ENCODE measurements at regions not wholly inside any gene's neighbourhood (a gene's known extent, or its start where the extent isn't known, plus 50 kb on each side); places are given as distances from the start of the nearest gene placed in this dataset.
"Not testable (repeated sequence)": the region's sequence is repeated elsewhere in the genome, so short reads cannot be mapped to it uniquely, and the experiment has no call there.

GRCh38 chr14:105890474-105891220 is 364.3 kb downstream of the TMEM121 start:
- DNase-seq (ENCODE audit: low read depth in 2 of 2) = no peak

DNA sequence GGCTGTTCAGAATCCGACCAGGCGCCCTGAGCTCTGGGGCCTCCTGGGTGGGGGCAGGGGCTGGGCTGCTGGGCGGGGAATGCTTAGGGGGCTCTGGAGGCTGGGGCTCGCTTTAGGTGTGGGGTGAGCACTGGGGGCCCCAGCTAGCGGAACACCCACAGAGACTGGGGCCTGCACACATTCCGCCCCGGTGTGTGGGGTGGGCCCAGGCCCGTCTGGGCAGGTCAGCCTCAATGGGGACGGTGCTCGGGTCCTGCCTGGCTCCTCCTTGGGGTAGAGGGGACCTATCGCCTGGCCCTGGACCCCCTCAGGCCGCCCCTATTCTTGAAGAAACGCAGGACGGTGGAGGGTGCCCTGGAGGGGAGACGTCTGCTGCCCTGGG is 364.8 kb downstream of the TMEM121 start:
- DNase-seq (ENCODE audit: low read depth in 2 of 2) = no peak

GRCh38 chr14:105891631-105892452 is 365.5 kb downstream of the TMEM121 start:
- DNase-seq (ENCODE audit: low read depth in 2 of 2) = no peak

DNA sequence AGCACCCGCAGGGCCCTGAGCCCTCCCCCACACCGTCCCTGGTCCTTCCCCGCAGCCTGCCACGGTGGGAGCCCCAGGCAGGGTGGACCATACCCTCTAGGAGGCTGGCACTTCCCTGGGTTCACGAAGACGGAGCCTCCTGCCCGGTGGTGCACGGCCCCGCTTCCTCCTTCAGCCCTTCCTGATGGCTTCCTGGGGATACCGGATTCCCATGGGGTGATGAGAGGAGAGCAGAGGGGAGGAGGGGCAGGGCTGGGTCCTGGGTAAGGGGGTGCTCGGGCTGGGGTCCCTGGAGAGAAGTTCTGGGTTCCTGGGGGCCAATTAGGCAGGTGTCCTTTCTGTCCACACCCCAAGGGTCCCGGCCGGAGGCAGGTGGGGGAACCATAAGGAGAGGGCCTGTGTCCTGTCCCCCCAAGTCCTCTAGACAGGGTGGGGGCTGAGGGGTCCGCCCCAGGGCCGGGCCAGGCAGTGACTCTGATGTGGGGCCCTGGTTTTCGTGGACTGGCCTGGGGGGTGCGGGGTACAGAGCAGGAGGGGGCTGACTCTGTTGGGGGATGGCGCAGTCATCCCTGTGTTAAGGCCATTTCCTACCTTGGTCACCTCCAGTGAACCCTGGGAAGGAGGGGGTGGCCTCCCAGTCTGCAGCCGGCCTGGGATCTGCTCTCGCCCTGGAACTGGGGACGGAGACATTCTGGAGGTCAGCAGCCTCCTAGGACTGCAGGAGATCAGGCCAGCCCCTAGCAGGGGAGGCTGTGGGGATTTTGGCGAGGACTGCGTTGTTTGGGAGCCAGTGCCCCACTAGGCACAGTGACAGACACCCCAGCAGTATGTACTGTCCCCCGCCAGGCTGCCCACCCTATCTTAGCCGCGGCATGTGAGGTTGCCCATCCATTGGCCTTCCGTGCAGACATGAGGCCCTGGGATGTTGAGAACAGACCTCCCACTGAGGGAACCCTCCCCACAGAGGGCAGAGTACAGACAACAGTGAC is 366.4 kb downstream of the TMEM121 start:
- not testable (repeated sequence) for DNase-seq (ENCODE audit: low read depth in 2 of 2)

- not testable (repeated sequence) for DNase-seq (ENCODE audit: low read depth in 2 of 2)
Measured at GRCh38 chr14:105893686-105894085, 367.3 kb downstream of the TMEM121 start.

- DNase-seq (ENCODE audit: low read depth in 2 of 2) = no peak
Measured at GRCh38 chr14:105894125-105894977, 368.0 kb downstream of the TMEM121 start.

DNA sequence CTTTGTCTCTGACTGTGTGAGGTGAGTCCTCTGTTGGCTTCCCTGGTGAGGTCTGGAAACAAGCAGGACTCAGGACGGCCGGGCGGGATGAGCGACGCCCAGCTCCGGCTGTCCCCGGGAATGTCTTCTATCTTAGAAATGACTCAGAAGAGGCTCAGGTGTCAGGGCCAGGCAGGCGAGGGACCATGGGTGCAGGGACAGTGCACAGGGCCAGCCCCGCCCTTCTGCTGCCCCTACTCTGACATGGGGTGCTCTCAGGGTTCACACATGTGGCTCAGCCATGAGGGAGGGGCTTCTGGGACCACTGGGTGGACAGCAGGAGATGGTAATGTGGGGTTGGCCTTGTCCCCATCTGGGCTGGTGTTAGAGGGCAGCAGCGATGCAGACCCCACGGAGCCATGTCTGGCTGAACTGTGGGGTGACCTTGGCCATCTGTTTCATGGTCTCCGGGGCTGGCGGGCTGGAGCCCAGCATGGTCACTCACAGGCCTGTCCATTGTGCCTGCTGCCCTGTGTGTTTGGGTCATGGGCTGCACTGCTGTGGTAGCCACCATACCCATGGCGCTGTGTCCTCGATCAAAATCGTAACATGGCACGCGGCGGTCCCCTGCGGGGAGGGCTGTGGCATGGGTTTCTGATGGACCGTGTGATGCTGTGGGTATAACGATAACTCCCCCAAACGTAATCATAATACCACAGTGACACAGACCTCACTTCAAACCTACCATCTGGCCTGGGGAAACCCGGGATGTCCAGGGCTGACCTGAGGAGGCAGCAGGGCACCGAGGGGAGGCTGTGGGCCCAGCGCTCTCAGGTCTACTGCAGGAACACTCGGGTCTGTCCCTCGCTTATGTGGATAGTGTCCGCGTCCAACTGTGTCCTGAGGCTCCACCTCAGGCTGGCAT is 368.8 kb downstream of the TMEM121 start:
- no peak for DNase-seq (ENCODE audit: low read depth in 2 of 2)

DNA sequence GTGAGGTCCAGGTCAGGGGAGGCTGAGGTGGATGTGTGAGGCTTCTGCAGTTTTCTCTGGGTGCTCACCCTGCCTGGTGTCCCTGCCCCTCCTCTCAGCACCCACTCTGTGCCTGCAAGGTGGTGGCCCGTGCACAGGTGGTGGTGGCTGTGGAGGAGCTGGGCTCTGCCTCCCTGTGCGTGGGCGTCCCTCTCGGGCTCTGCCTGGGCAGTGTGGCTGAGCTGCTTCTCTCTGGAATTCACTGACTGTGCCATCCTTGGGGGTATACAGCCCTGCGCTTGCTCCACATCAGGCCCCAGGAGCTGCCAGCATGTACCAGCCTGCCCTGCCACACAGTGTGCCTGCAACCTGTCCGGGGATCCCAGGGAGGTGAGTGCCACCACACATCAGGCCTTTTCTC is 369.8 kb downstream of the TMEM121 start:
- DNase-seq (ENCODE audit: low read depth in 2 of 2) = not testable (repeated sequence)

- DNase-seq (ENCODE audit: low read depth in 2 of 2) = not testable (repeated sequence)
Measured at GRCh38 chr14:105896961-105897724, 370.8 kb downstream of the TMEM121 start.

- DNase-seq (ENCODE audit: low read depth in 2 of 2) = no peak
Measured at GRCh38 chr14:105897725-105898113, 371.3 kb downstream of the TMEM121 start.

DNA sequence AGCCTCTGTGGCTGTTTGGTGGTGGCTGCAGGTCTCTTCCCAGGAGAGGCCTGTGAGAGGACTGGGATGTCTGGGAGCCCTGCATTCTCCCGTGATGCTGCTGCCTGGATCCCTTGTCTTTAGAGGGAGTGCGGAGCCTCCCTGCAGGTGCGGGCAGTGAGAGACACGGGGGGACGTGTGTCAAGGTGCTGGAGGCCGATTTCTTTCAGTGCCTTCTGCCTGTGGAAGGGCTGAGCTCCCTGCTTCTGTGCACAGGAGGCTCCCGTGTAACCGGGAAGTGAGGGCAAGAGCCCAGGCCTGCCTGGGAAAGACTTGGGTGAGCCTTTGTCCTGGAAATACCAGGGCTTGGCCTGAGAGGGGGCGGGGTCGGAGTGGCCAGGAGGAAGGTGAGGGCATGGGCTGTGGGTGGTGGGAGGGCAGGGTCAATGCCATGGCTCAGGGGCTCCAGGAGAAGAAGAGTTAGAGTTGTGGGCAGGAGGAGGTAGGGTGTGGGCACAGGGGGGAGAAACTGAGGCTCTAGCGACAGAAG is 372.2 kb downstream of the TMEM121 start:
- no peak for DNase-seq (ENCODE audit: low read depth in 2 of 2)

GRCh38 chr14:105899071-105899641 is 372.8 kb downstream of the TMEM121 start:
- DNase-seq (ENCODE audit: low read depth in 2 of 2) = no peak

- no peak for DNase-seq (ENCODE audit: low read depth in 2 of 2)
Measured at GRCh38 chr14:105899657-105900397, 373.4 kb downstream of the TMEM121 start.

GRCh38 chr14:105900398-105901160 is 374.2 kb downstream of the TMEM121 start:
- no peak for DNase-seq (ENCODE audit: low read depth in 2 of 2)

- DNase-seq (ENCODE audit: low read depth in 2 of 2) = no peak
Measured at GRCh38 chr14:105901226-105901625, 374.8 kb downstream of the TMEM121 start.

DNA sequence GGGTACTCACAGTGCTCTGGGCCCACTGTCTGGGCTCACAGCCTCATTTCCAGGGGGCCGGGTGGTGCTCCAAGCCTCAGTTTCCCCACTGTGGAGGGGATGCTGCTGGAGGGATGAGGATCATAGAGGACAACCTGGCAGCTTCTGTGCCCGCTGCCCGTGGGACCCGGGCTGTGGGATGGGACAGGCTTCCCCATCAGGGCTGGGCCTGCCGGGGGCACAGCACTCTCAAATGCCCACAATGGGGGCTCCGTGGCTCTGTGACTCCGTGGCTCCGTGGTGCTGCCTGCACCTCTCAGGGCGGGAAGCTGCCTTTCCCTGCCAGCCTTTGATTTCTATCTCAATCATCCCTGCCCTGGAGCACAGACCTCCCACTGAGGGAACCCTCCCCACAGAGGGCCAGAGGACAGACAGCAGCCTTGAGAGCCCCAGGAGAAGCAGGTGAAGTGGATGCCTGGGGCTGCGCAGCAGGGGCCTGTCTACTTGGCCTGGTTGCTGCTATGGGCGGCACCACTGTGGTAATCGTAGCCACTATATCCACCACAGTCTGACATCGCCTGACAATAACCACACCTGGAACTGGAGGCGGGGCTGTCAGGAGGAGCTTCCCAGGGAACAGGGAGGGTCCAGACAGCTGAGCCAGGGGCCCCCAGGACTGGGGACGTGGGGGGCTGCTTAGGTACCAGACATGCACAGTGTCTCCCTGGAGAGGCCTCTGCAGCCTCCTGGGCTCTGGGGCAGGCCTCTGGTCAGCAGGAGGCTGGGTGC is 375.9 kb downstream of the TMEM121 start:
- no peak for DNase-seq (ENCODE audit: low read depth in 2 of 2)

Measured in stimulated activated CD4-positive, alpha-beta T cell treated with anti-CD3 and anti-CD28 coated beads, Interleukin-12 subunit alpha, Interleukin-12 subunit beta, amount 100 ng/mL, for 24 hours (primary cell).